ENCODE measurements at regions not wholly inside any gene's neighbourhood (a gene's known extent, or its start where the extent isn't known, plus 50 kb on each side); places are given as distances from the start of the nearest gene placed in this dataset.

GRCh38 chr3:81932681-81933080 is 171.2 kb upstream of the GBE1 start:
- FAIRE-seq (no peak), DNase-seq (ENCODE audit: low read depth, low spot score) (no peak)
- Histone ChIP-seq H3K4me3 (ENCODE audit: control insufficient read depth in 2 of 3, extremely low read depth in 1 of 3, insufficient read depth in 2 of 3, low read depth in 1 of 3, low read length in 3 of 3) (no peak overlapping the region), H3K27me3 (ENCODE audit: control insufficient read depth, extremely low read depth, insufficient read depth, low read length) (no peaks in the 10 kb centered on the region), H3K9ac (ENCODE audit: control insufficient read depth, extremely low read depth, insufficient read depth, low read length) (no peak overlapping the region), H3K4me2 (ENCODE audit: control insufficient read depth, extremely low read depth, insufficient read depth, low read depth, low read length) (no peak overlapping the region), H3K4me1 (ENCODE audit: control insufficient read depth, extremely low read depth, insufficient read depth, low read length) (no peaks in the 10 kb centered on the region), H2AFZ (ENCODE audit: control insufficient read depth, low read length) (no peak overlapping the region), H3K36me3 (ENCODE audit: control insufficient read depth in 2 of 2, extremely low read depth in 1 of 2, insufficient read depth in 2 of 2, low read length in 2 of 2) (no peaks in the 10 kb centered on the region), H4K20me1 (ENCODE audit: control insufficient read depth, extremely low read depth, insufficient read depth, low read length) (no peaks in the 10 kb centered on the region), H3K79me2 (ENCODE audit: control insufficient read depth, insufficient read depth, low read length) (no peaks in the 10 kb centered on the region), H3K9me1 (ENCODE audit: control insufficient read depth, extremely low read depth, insufficient read depth, low read length) (no peaks in the 10 kb centered on the region), H3K27ac (ENCODE audit: control insufficient read depth, insufficient read depth, low read length) (no peak overlapping the region), H3K9me3 (ENCODE audit: control insufficient read depth, low read depth, low read length) (no peaks in the 10 kb centered on the region)
- TF ChIP-seq EZH2 (IDR thresholded peaks at IDR 0.05; ENCODE audit: low read length) (no peak), CTCF (optimal IDR thresholded peaks at IDR 0.05 in 1 of 3, IDR thresholded peaks at IDR 0.05 in 1 of 3, conservative IDR thresholded peaks at IDR 0.05 in 1 of 3; ENCODE audit: extremely low read depth in 1 of 3, insufficient read depth in 2 of 3, low read length in 3 of 3) (no peak)
- dilution Hi-C loops (cut with MboI; ENCODE audit: extremely low pct_ligation_motif_present, low sequenced_read_pairs) = no loop called here

- H3K9me1 ChIP-seq (ENCODE audit: control insufficient read depth, extremely low read depth, insufficient read depth, low read length) = no peaks in the 10 kb centered on the region
- no peaks in the 10 kb centered on the region for H3K27me3 ChIP-seq (ENCODE audit: control insufficient read depth, extremely low read depth, insufficient read depth, low read length)
- no peak overlapping the region for H2AFZ ChIP-seq (ENCODE audit: control insufficient read depth, low read length)
- dilution Hi-C loops (cut with MboI; ENCODE audit: extremely low pct_ligation_motif_present, low sequenced_read_pairs) = no loop called here
- H3K4me3 ChIP-seq (ENCODE audit: control insufficient read depth in 2 of 3, extremely low read depth in 1 of 3, insufficient read depth in 2 of 3, low read depth in 1 of 3, low read length in 3 of 3) = no peak overlapping the region
- no peak overlapping the region for H3K9ac ChIP-seq (ENCODE audit: control insufficient read depth, extremely low read depth, insufficient read depth, low read length)
- DNase-seq (ENCODE audit: low read depth, low spot score) = no peak
- no peaks in the 10 kb centered on the region for H3K4me1 ChIP-seq (ENCODE audit: control insufficient read depth, extremely low read depth, insufficient read depth, low read length)
- H3K79me2 ChIP-seq (ENCODE audit: control insufficient read depth, insufficient read depth, low read length) = no peaks in the 10 kb centered on the region
- TF ChIP-seq CTCF (optimal IDR thresholded peaks at IDR 0.05 in 1 of 3, IDR thresholded peaks at IDR 0.05 in 1 of 3, conservative IDR thresholded peaks at IDR 0.05 in 1 of 3; ENCODE audit: extremely low read depth in 1 of 3, insufficient read depth in 2 of 3, low read length in 3 of 3) = no peak
- no peak for TF ChIP-seq EZH2 (IDR thresholded peaks at IDR 0.05; ENCODE audit: low read length)
- H3K36me3 ChIP-seq (ENCODE audit: control insufficient read depth in 2 of 2, extremely low read depth in 1 of 2, insufficient read depth in 2 of 2, low read length in 2 of 2) = no peaks in the 10 kb centered on the region
- no peak overlapping the region for H3K4me2 ChIP-seq (ENCODE audit: control insufficient read depth, extremely low read depth, insufficient read depth, low read depth, low read length)
- no peaks in the 10 kb centered on the region for H3K9me3 ChIP-seq (ENCODE audit: control insufficient read depth, low read depth, low read length)
- no peak for FAIRE-seq
- H3K27ac ChIP-seq (ENCODE audit: control insufficient read depth, insufficient read depth, low read length) = no peak overlapping the region
- H4K20me1 ChIP-seq (ENCODE audit: control insufficient read depth, extremely low read depth, insufficient read depth, low read length) = no peaks in the 10 kb centered on the region
These were observed 170.1 kb upstream of the GBE1 start for GRCh38 chr3:81931265-81932251.

Data from keratinocyte (primary cell).